DND-41 (cell line): ENCODE measurements at regions not wholly inside any gene's neighbourhood (a gene's known extent, or its start where the extent isn't known, plus 50 kb on each side); places are given as distances from the start of the nearest gene placed in this dataset.
"Not testable (repeated sequence)": the region's sequence is repeated elsewhere in the genome, so short reads cannot be mapped to it uniquely, and the experiment has no call there.

Experiments
- ATAC-seq: fragments of 200-7000 bp; cut with Tn5 transposase; 3 replicates; pipeline ENCODE4 v1.9.1; 2021; ENCODE audit warnings: low read depth; ENCODE audit not compliant: insufficient read depth
- DNase-seq: peaks from one replicate; pipeline ENCODE4 v3.0.0-alpha.2; 2020
- H2AFZ ChIP-seq: 2 replicates; pipeline ENCODE4 v1.6.0; 2012; ENCODE audit warnings: low read depth, low read length
- H3K27ac ChIP-seq: 2 replicates; pipeline ENCODE4 v1.5.1; 2012; ENCODE audit warnings: low read length, inconsistent platforms
- H3K27me3 ChIP-seq: fragments of 200-600 bp; sonication (generic); 2 replicates; pipeline ENCODE4 v1.6.0; 2012; ENCODE audit warnings: low read length, mild to moderate bottlenecking, inconsistent platforms; ENCODE audit not compliant: insufficient read depth, poor library complexity
- H3K36me3 ChIP-seq: 2 replicates; pipeline ENCODE4 v1.5.1; 2012; ENCODE audit warnings: low read length, inconsistent platforms; ENCODE audit not compliant: insufficient read depth
- H3K4me1 ChIP-seq: 2 replicates; pipeline ENCODE4 v1.5.1; 2012; ENCODE audit warnings: mild to moderate bottlenecking, low read length; ENCODE audit not compliant: insufficient read depth
- H3K4me2 ChIP-seq: 2 replicates; pipeline ENCODE4 v1.6.0; 2012; ENCODE audit warnings: mild to moderate bottlenecking, moderate library complexity, low read length, inconsistent platforms; ENCODE audit not compliant: insufficient read depth
- H3K4me3 ChIP-seq, 2 experiments: fragments of 200-600 bp in 1 of 2; shearing (Covaris generic) in 1 of 2; 2 replicates each; pipeline ENCODE4 v1.5.1; 2012 to 2016; ENCODE audit warnings: inconsistent platforms in 2 of 2, low read length in 2 of 2, mild to moderate bottlenecking in 2 of 2, low read depth in 1 of 2, moderate library complexity in 1 of 2
- H3K79me2 ChIP-seq: 2 replicates; pipeline ENCODE4 v1.6.0; 2012; ENCODE audit warnings: low read length, inconsistent platforms; ENCODE audit not compliant: insufficient read depth
- H3K9ac ChIP-seq: 2 replicates; pipeline ENCODE4 v1.6.0; 2012; ENCODE audit warnings: low read depth, mild to moderate bottlenecking, inconsistent platforms, low read length, moderate library complexity
- H3K9me3 ChIP-seq: 2 replicates; pipeline ENCODE4 v1.5.1; 2012; ENCODE audit warnings: low read length, moderate library complexity, mild to moderate bottlenecking, inconsistent platforms; ENCODE audit not compliant: insufficient read depth, severe bottlenecking
- H4K20me1 ChIP-seq: 2 replicates; pipeline ENCODE4 v1.6.0; 2012; ENCODE audit warnings: low read length; ENCODE audit not compliant: insufficient read depth

GRCh38 chr9:41269054-41269453, 79.9 kb upstream of the ZNG1F start:
- H3K27me3 ChIP-seq, H3K4me1 ChIP-seq, ATAC-seq, H3K4me3 ChIP-seq, H3K9me3 ChIP-seq, DNase-seq, H4K20me1 ChIP-seq, H2AFZ ChIP-seq, H3K36me3 ChIP-seq, H3K4me2 ChIP-seq, H3K79me2 ChIP-seq, H3K27ac ChIP-seq, H3K9ac ChIP-seq: not testable (repeated sequence)

GRCh38 chr9:41266602-41267001, 77.5 kb upstream of the ZNG1F start:
- ATAC-seq, H3K36me3 ChIP-seq, H3K4me1 ChIP-seq, H3K27me3 ChIP-seq, H2AFZ ChIP-seq, H3K79me2 ChIP-seq, DNase-seq, H3K4me3 ChIP-seq, H4K20me1 ChIP-seq, H3K9me3 ChIP-seq, H3K4me2 ChIP-seq, H3K27ac ChIP-seq, H3K9ac ChIP-seq: not testable (repeated sequence)

GRCh38 chr9:41266000-41266399, 76.9 kb upstream of the ZNG1F start:
- not testable (repeated sequence) for H3K27me3 ChIP-seq, H3K4me2 ChIP-seq, H2AFZ ChIP-seq, H3K36me3 ChIP-seq, H3K79me2 ChIP-seq, ATAC-seq, H3K9ac ChIP-seq, H3K4me1 ChIP-seq, H3K9me3 ChIP-seq, H3K27ac ChIP-seq, DNase-seq, H3K4me3 ChIP-seq, H4K20me1 ChIP-seq

GRCh38 chr9:41251973-41252372, 62.9 kb upstream of the ZNG1F start:
- H3K4me1 ChIP-seq, H3K4me3 ChIP-seq, H4K20me1 ChIP-seq, H3K27ac ChIP-seq, H2AFZ ChIP-seq, H3K9ac ChIP-seq, H3K36me3 ChIP-seq, DNase-seq, H3K27me3 ChIP-seq, ATAC-seq, H3K4me2 ChIP-seq, H3K79me2 ChIP-seq, H3K9me3 ChIP-seq: not testable (repeated sequence)

- not testable (repeated sequence) for DNase-seq, ATAC-seq, H2AFZ ChIP-seq, H3K79me2 ChIP-seq, H3K27me3 ChIP-seq, H3K4me1 ChIP-seq, H4K20me1 ChIP-seq, H3K9ac ChIP-seq, H3K4me3 ChIP-seq, H3K4me2 ChIP-seq, H3K27ac ChIP-seq, H3K36me3 ChIP-seq, H3K9me3 ChIP-seq
These were observed 62.0 kb upstream of the ZNG1F start for GRCh38 chr9:41251101-41251500.

- not testable (repeated sequence) for H4K20me1 ChIP-seq, H3K9ac ChIP-seq, ATAC-seq, DNase-seq, H3K27me3 ChIP-seq, H3K9me3 ChIP-seq, H3K4me3 ChIP-seq, H3K4me2 ChIP-seq, H3K79me2 ChIP-seq, H2AFZ ChIP-seq, H3K27ac ChIP-seq, H3K36me3 ChIP-seq, H3K4me1 ChIP-seq
These were observed 57.6 kb upstream of the ZNG1F start for GRCh38 chr9:41246702-41247101.
